ENCODE measurements at regions not wholly inside any gene's neighbourhood (a gene's known extent, or its start where the extent isn't known, plus 50 kb on each side); places are given as distances from the start of the nearest gene placed in this dataset.
"Not testable (repeated sequence)": the region's sequence is repeated elsewhere in the genome, so short reads cannot be mapped to it uniquely, and the experiment has no call there.

DNA sequence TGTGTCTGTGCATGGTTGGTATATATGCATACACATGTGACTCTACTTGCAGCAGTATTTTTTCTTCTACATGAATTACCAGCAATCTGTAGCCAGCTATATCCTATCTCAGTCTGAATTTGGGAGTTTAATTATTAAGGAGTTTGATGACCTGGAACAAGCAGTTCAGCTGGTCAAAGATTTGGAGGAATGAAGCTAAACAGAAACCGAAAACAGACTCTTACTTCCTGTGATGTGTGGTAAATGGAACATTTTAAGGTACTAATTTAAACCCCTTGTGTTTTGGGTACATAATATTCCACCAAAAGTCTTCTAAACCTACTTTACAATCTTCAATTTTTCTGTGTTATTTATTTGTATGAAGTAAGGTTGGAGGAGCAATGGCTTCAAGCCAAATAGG is 124.4 kb upstream of the PGR start (continued):
- no peak for TF ChIP-seq SP1 (CRISPR knock-in tag; conservative IDR thresholded peaks at IDR 0.05)
- TF ChIP-seq, protein P1, sequence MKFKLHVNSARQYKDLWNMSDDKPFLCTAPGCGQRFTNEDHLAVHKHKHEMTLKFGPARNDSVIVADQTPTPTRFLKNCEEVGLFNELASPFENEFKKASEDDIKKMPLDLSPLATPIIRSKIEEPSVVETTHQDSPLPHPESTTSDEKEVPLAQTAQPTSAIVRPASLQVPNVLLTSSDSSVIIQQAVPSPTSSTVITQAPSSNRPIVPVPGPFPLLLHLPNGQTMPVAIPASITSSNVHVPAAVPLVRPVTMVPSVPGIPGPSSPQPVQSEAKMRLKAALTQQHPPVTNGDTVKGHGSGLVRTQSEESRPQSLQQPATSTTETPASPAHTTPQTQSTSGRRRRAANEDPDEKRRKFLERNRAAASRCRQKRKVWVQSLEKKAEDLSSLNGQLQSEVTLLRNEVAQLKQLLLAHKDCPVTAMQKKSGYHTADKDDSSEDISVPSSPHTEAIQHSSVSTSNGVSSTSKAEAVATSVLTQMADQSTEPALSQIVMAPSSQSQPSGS (CRISPR knock-in tag; IDR thresholded peaks at IDR 0.05; ENCODE audit: borderline replicate concordance, low read depth), result no peak

- CTCF ChIA-PET; H3K4me1 Mint-ChIP-seq; H3K36me3 Mint-ChIP-seq; H3K9me3 Mint-ChIP-seq; POLR2A ChIA-PET; H3K27me3 Mint-ChIP-seq (ENCODE audit: low read depth); ATAC-seq; H3K4me3 Mint-ChIP-seq; H3K27ac Mint-ChIP-seq; DNase-seq (ENCODE audit: low spot score): not testable (repeated sequence)
These were observed 116.0 kb upstream of the PGR start for GRCh38 chr11:101245635-101246034.

DNA sequence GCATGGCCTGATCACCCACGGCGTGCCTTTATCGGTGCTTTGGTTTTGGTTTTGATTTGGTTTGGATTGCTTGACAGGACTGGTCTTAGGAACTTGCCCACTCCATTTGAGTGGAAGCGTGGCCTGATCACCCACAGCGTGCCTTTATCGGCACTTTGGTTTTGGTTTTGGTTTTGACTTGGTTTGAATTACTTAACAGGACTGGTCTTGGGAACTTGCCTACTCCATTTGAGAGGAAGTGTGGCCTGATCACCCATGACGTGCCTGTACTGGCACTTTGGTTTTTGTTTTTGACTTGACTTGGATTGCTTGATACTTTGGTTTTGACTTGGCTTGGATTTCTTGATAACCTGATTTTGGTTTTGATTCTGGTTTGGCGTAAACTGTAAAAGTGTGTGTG is 115.5 kb upstream of the PGR start:
- H3K27ac Mint-ChIP-seq; H3K27me3 Mint-ChIP-seq (ENCODE audit: low read depth); DNase-seq (ENCODE audit: low spot score); POLR2A ChIA-PET; H3K4me1 Mint-ChIP-seq; ATAC-seq; H3K4me3 Mint-ChIP-seq: not testable (repeated sequence)
- Mint-ChIP-seq H3K9me3 (peaks cover 15% of the 10 kb centered on the region), H3K36me3 (peaks cover 14% of the 10 kb centered on the region)
- CTCF ChIA-PET, result interaction anchor here (0.7 kb wide), 1 partner anchor 1834 kb away, joined by 3 read pairs; no protein-coding TSS in a partner anchor

DNA sequence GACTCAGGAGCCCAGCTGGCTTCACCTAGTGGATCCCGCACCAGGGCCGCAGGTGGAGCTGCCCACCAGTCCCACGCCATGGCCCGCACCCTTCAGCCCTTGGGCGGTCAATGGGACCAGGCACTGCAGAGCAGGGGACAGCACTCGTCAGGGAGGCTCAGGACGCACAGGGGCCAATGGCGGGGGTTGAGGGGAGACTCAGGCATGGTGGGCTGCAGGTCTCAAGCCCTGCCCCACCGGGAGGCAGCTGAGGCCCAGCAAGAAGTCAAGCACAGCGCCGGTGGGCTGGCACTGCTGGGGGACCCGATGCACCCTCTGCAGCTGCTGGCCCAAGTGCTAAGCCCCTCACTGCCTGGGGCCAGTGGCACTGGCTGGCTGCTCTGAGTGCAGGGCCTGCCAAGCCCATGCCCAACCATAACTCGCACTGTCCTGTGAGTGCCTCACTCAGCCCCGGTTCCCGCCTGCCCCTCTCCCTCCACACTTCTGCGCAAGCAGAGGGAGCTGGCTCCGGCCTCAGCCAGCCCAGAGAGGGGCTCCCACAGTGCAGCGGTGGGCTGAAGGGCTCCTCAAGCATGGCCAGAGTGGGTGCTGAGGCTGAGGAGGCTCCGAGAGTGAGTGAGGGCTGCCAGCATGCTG is 111.7 kb upstream of the PGR start:
- Mint-ChIP-seq H3K27me3 (ENCODE audit: low read depth) (no peaks in the 10 kb centered on the region), H3K27ac (no peak overlapping the region), H3K4me1 (no peaks in the 10 kb centered on the region), H3K4me3 (no peak overlapping the region), H3K9me3 (peaks cover 38% of the 10 kb centered on the region), H3K36me3 (peaks cover 23% of the 10 kb centered on the region)
- ChIA-PET CTCF (no interaction called here), POLR2A (no interaction called here)
- DNase-seq (ENCODE audit: low spot score), result no peak
- ATAC-seq, result no peak
- TF ChIP-seq TEAD1 (CRISPR knock-in tag; IDR thresholded peaks at IDR 0.05), result no peak
- no peak for TF ChIP-seq NFE2L1 (CRISPR knock-in tag; IDR thresholded peaks at IDR 0.05)
- TF ChIP-seq CBFB (CRISPR knock-in tag; IDR thresholded peaks at IDR 0.05; ENCODE audit: low read depth), result no peak
- TF ChIP-seq CDX4 (CRISPR knock-in tag; IDR thresholded peaks at IDR 0.05; ENCODE audit: borderline replicate concordance), result no peak
- no peak for TF ChIP-seq JUN (CRISPR knock-in tag; IDR thresholded peaks at IDR 0.05)
- no peak for TF ChIP-seq GABPB1 (CRISPR knock-in tag; IDR thresholded peaks at IDR 0.05)
- no peak for TF ChIP-seq ZNF138 (CRISPR knock-in tag; conservative IDR thresholded peaks at IDR 0.05)
- no peak for TF ChIP-seq ATF1 (CRISPR knock-in tag; IDR thresholded peaks at IDR 0.05)
- TF ChIP-seq GRHL2 (CRISPR knock-in tag; IDR thresholded peaks at IDR 0.05; ENCODE audit: insufficient replicate concordance, severe bottlenecking), result no peak
- no peak for TF ChIP-seq STAT6 (CRISPR knock-in tag; conservative IDR thresholded peaks at IDR 0.05; ENCODE audit: low read depth)
- TF ChIP-seq ZNF232 (CRISPR knock-in tag; IDR thresholded peaks at IDR 0.05), result no peak
- TF ChIP-seq FOXK1 (CRISPR knock-in tag; IDR thresholded peaks at IDR 0.05), result no peak
- TF ChIP-seq RORB (CRISPR knock-in tag; IDR thresholded peaks at IDR 0.05), result no peak
- TF ChIP-seq E2F4 (CRISPR knock-in tag; IDR thresholded peaks at IDR 0.05; ENCODE audit: borderline replicate concordance, low read depth), result no peak
- TF ChIP-seq ERG (CRISPR knock-in tag; IDR thresholded peaks at IDR 0.05), result no peak

DNA sequence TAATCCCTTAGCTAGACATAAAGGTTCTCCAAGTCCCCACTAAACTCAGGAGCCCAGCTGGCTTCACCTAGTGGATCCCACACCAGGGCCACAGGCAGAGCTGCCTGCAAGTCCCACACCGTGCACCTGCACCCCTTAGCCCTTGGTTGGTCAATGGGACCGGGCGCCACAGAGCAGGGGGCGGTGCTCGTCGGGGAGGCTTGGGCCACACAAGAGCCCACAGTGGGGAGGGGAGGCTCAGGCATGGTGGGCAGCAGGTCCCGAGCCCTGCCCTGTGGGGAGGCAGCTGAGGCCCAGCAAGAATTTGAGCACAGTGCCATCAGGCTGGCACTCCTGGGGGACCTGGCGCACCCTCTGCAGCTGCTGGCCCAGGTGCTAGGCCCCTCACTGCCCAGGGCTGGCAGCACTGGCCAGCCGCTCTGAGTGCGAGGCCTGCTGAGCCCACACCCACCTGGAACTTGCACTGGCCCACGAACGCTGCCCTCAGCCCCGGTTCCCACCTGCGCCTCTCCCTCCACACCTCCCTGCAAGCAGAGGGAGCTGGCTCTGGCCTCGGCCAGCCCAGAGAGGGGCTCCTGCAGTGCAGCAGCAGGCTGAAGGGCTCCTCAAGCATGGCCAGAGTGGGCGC is 101.7 kb upstream of the PGR start:
- CTCF ChIA-PET; ATAC-seq; POLR2A ChIA-PET; H3K4me1 Mint-ChIP-seq; H3K4me3 Mint-ChIP-seq; H3K27me3 Mint-ChIP-seq (ENCODE audit: low read depth); DNase-seq (ENCODE audit: low spot score); H3K27ac Mint-ChIP-seq: not testable (repeated sequence)
- H3K9me3 Mint-ChIP-seq, result peaks cover 73% of the 10 kb centered on the region
- H3K36me3 Mint-ChIP-seq, result peaks cover 30% of the 10 kb centered on the region

All from WTC11 (cell line).